Peyer's patch (tissue), 4 donors: ENCODE measurements at regions not wholly inside any gene's neighbourhood (a gene's known extent, or its start where the extent isn't known, plus 50 kb on each side); places are given as distances from the start of the nearest gene placed in this dataset.
"Not testable (repeated sequence)": the region's sequence is repeated elsewhere in the genome, so short reads cannot be mapped to it uniquely, and the experiment has no call there.

Experiments used
- DNase-seq, 3 donors: peaks; one replicate each; pipeline ENCODE4 v3.0.0-alpha.2; 2017 to 2019
- H3K27ac ChIP-seq, 4 donors: fragments of 200-600 bp; sonication (generic); one replicate each; pipeline ENCODE4 v1.5.1; 2016 to 2019
- H3K27me3 ChIP-seq, 2 donors: fragments of 200-600 bp; sonication (generic); one replicate each; pipeline ENCODE4 v1.5.1; 2019
- H3K36me3 ChIP-seq, 3 donors: fragments of 200-600 bp; sonication (generic); one replicate each; pipeline ENCODE4 v1.5.1; 2016 to 2019
- H3K4me1 ChIP-seq, 4 donors: fragments of 200-600 bp; sonication (generic); one replicate each; pipeline ENCODE4 v1.5.1; 2016 to 2019
- H3K4me3 ChIP-seq, 4 donors: fragments of 200-600 bp; sonication (generic); 1 replicate in 3 of 4; 2 replicates in 1 of 4; pipeline ENCODE4 v1.5.1; 2016 to 2019; ENCODE audit warnings: mild to moderate bottlenecking in 1 of 4
- H3K9me3 ChIP-seq, 4 donors: fragments of 200-600 bp; sonication (generic); one replicate each; pipeline ENCODE4 v1.5.1; 2016 to 2019; ENCODE audit warnings: mild to moderate bottlenecking in 1 of 4
- CTCF ChIP-seq, 6 experiments: fragments of 450-650 bp in 4 of 6; fragments of 200-600 bp in 2 of 6; sonication (generic) in 1 of 6; IDR thresholded peaks; one replicate each; pipeline ENCODE4 v1.5.1; 2017 to 2019; ENCODE audit warnings: antibody characterized with exemption in 6 of 6, mild to moderate bottlenecking in 3 of 6, moderate library complexity in 1 of 6
- POLR2A ChIP-seq, 2 donors: fragments of 450-650 bp; IDR thresholded peaks; one replicate each; pipeline ENCODE4 v1.5.1; 2017; ENCODE audit warnings: antibody characterized with exemption in 2 of 2, mild to moderate bottlenecking in 2 of 2, moderate library complexity in 2 of 2

GRCh38 chr20:30503992-30504570 is 753.4 kb upstream of the DEFB115 start:
- no peaks in the 10 kb centered on the region for H3K9me3 ChIP-seq
- no peaks in the 10 kb centered on the region for H3K36me3 ChIP-seq
- no peaks in the 10 kb centered on the region for H3K4me1 ChIP-seq
- H3K27ac ChIP-seq, result no peak overlapping the region
- H3K4me3 ChIP-seq, result no peak overlapping the region
- no peak for TF ChIP-seq CTCF (IDR thresholded peaks at IDR 0.05)
- TF ChIP-seq POLR2A (IDR thresholded peaks at IDR 0.05), result no peak
- no peak for DNase-seq
- H3K27me3 ChIP-seq, result no peaks in the 10 kb centered on the region

GRCh38 chr20:30505566-30505965 is 751.9 kb upstream of the DEFB115 start:
- Histone ChIP-seq H3K4me3 (no peak overlapping the region), H3K36me3 (no peaks in the 10 kb centered on the region), H3K4me1 (no peaks in the 10 kb centered on the region), H3K27me3 (no peaks in the 10 kb centered on the region), H3K27ac (no peak overlapping the region), H3K9me3 (no peaks in the 10 kb centered on the region)
- DNase-seq, result no peak
- TF ChIP-seq CTCF (IDR thresholded peaks at IDR 0.05) (no peak), POLR2A (IDR thresholded peaks at IDR 0.05) (no peak)

- Histone ChIP-seq H3K4me3 (no peak overlapping the region), H3K9me3 (peaks cover 0 to under 1% (median 0%) of the 10 kb centered on the region in 4 donors), H3K27me3 (no peaks in the 10 kb centered on the region), H3K27ac (no peak overlapping the region), H3K36me3 (no peaks in the 10 kb centered on the region), H3K4me1 (no peaks in the 10 kb centered on the region)
- DNase-seq, result no peak
- TF ChIP-seq POLR2A (IDR thresholded peaks at IDR 0.05), result no peak
- TF ChIP-seq CTCF (IDR thresholded peaks at IDR 0.05), result no peak
Measured at GRCh38 chr20:30506100-30506499, 751.4 kb upstream of the DEFB115 start.

GRCh38 chr20:30508382-30508781 is 749.1 kb upstream of the DEFB115 start:
- not testable (repeated sequence) for H3K9me3 ChIP-seq, DNase-seq, H3K27ac ChIP-seq, H3K36me3 ChIP-seq, H3K4me3 ChIP-seq, H3K4me1 ChIP-seq, H3K27me3 ChIP-seq

- Histone ChIP-seq H3K27me3 (no peaks in the 10 kb centered on the region), H3K9me3 (peaks cover 0 to 5% (median 0%) of the 10 kb centered on the region in 4 donors), H3K36me3 (no peaks in the 10 kb centered on the region), H3K4me3 (no peak overlapping the region), H3K4me1 (no peaks in the 10 kb centered on the region), H3K27ac (no peak overlapping the region)
- no peak for DNase-seq
- TF ChIP-seq CTCF (IDR thresholded peaks at IDR 0.05) (no peak), POLR2A (IDR thresholded peaks at IDR 0.05) (no peak)
Measured at GRCh38 chr20:30511322-30512030, 746.0 kb upstream of the DEFB115 start.

GRCh38 chr20:30513050-30513628 is 744.3 kb upstream of the DEFB115 start:
- no peaks in the 10 kb centered on the region for H3K27me3 ChIP-seq
- no peak overlapping the region for H3K27ac ChIP-seq
- no peaks in the 10 kb centered on the region for H3K36me3 ChIP-seq
- no peak overlapping the region for H3K4me3 ChIP-seq
- TF ChIP-seq CTCF (IDR thresholded peaks at IDR 0.05) (no peak), POLR2A (IDR thresholded peaks at IDR 0.05) (no peak)
- no peaks in the 10 kb centered on the region for H3K4me1 ChIP-seq
- peaks cover 0 to 5% (median 0%) of the 10 kb centered on the region in 4 donors for H3K9me3 ChIP-seq
- DNase-seq, result no peak

- not testable (repeated sequence) for DNase-seq, H3K27me3 ChIP-seq, H3K4me1 ChIP-seq, H3K36me3 ChIP-seq, H3K4me3 ChIP-seq, H3K9me3 ChIP-seq, H3K27ac ChIP-seq
Measured at GRCh38 chr20:30515915-30516314, 741.5 kb upstream of the DEFB115 start.

GRCh38 chr20:30518906-30519305 is 738.6 kb upstream of the DEFB115 start:
- H3K27me3 ChIP-seq, DNase-seq, H3K4me1 ChIP-seq, H3K36me3 ChIP-seq, H3K27ac ChIP-seq, H3K9me3 ChIP-seq, H3K4me3 ChIP-seq: not testable (repeated sequence)

GRCh38 chr20:30521686-30522415 is 735.6 kb upstream of the DEFB115 start:
- H3K4me1 ChIP-seq, H3K36me3 ChIP-seq, H3K4me3 ChIP-seq, DNase-seq, H3K9me3 ChIP-seq, H3K27ac ChIP-seq, H3K27me3 ChIP-seq: not testable (repeated sequence)
